MM.1S (cell line): ENCODE measurements at regions not wholly inside any gene's neighbourhood (a gene's known extent, or its start where the extent isn't known, plus 50 kb on each side); places are given as distances from the start of the nearest gene placed in this dataset.

Experiments
- CTCF ChIP-seq: fragments of 300-600 bp; sonication (generic); IDR thresholded peaks from 2 replicates; pipeline ENCODE4 v1.5.1; 2016; ENCODE audit warnings: antibody characterized with exemption, low read length, mixed read lengths
- EZH2 ChIP-seq: fragments of 300-600 bp; sonication (generic); optimal IDR thresholded peaks from 2 replicates; pipeline ENCODE3; 2017; ENCODE audit warnings: low read depth, mild to moderate bottlenecking, antibody characterized with exemption, low read length, mixed read lengths
- EZH2phosphoT487 ChIP-seq: fragments of 300-600 bp; sonication (generic); IDR thresholded peaks from 2 replicates; pipeline ENCODE4 v1.6.1; 2018; ENCODE audit warnings: antibody characterized with exemption, low read length

- TF ChIP-seq CTCF (no peak), EZH2 (no peak), EZH2phosphoT487 (no peak)
These were observed 155.2 kb downstream of the TMEM18 start for GRCh38 chr2:521853-522530.
